K562 (cell line): ENCODE measurements at regions not wholly inside any gene's neighbourhood (a gene's known extent, or its start where the extent isn't known, plus 50 kb on each side); places are given as distances from the start of the nearest gene placed in this dataset.

Source experiments
- ATAC-seq: fragments of 200-7000 bp; cut with Tn5 transposase; 3 replicates; pipeline ENCODE4 v1.9.1; 2020; ENCODE audit warnings: moderate library complexity
- BruUV-seq: library from RNA; stranded (reverse); fragments of 400-500 nt; replicated peaks from 2 replicates; lab custom pipeline; 2021; lab: Mats Ljungman, UMichigan
- CTCF ChIA-PET: fragments of 300-600 bp; formaldehyde crosslinking; extraction: SDS; loops from one replicate; lab custom pipeline; 2021; ENCODE audit warnings: low intra/inter-chr PET ratio; lab: Yijun Ruan, JAX
- POLR2A ChIA-PET: fragments of 300-600, 350-650 bp; sonication (Branson Sonifier 250); formaldehyde crosslinking; extraction: SDS; loops from one replicate; lab custom pipeline; 2021; ENCODE audit warnings: antibody characterized with exemption, inconsistent platforms; lab: Yijun Ruan, JAX
- DNase-seq, 4 experiments: peaks; one replicate each; pipeline versions ENCODE4 v3.0.0 to v3.0.0-alpha.2; 2011 to 2018; ENCODE audit warnings: low spot score in 3 of 4, mixed read lengths in 3 of 4; ENCODE audit errors: extremely low read depth in 1 of 4
- FAIRE-seq: peaks from 2 replicates; lab custom pipeline; 2011; peaks lifted over from hg19 to GRCh38; lab: Jason Lieb, UNC
- H2AFZ ChIP-seq: 2 replicates; pipeline ENCODE4 v1.6.0; 2011; ENCODE audit warnings: low read depth, low read length, control low read depth, inconsistent platforms
- H3K27ac ChIP-seq: fragments of 200-600 bp; 3 replicates; pipeline ENCODE4 v1.8.0; 2011; ENCODE audit warnings: low read depth, mild to moderate bottlenecking, control low read depth, inconsistent platforms, low read length, moderate library complexity, mixed read lengths; ENCODE audit errors: extremely low read depth
- H3K27me3 ChIP-seq, 2 experiments: fragments of 300-600 bp in 1 of 2; 2 replicates in 1 of 2; 3 replicates in 1 of 2; pipeline versions ENCODE4 v1.6.0 to v1.8.0; 2011; ENCODE audit warnings: inconsistent platforms in 2 of 2, low read length in 2 of 2, mild to moderate bottlenecking in 1 of 2, mixed read lengths in 1 of 2, moderate library complexity in 1 of 2; ENCODE audit not compliant: control insufficient read depth in 2 of 2, insufficient read depth in 2 of 2
- H3K36me3 ChIP-seq: fragments of 300-600 bp; 3 replicates; pipeline ENCODE4 v1.8.0; 2011; ENCODE audit warnings: mild to moderate bottlenecking, low read length, inconsistent platforms; ENCODE audit not compliant: control insufficient read depth, insufficient read depth
- H3K4me1 ChIP-seq, 2 experiments: fragments of 200-600 bp in 1 of 2; replicated peaks in 1 of 2; 2 replicates in 1 of 2; 3 replicates in 1 of 2; pipeline versions ENCODE4 v1.5.1 to v1.8.0; 2011; ENCODE audit warnings: inconsistent platforms in 2 of 2, low read length in 2 of 2, mild to moderate bottlenecking in 1 of 2, mixed read lengths in 1 of 2, moderate library complexity in 1 of 2; ENCODE audit not compliant: control insufficient read depth in 2 of 2, insufficient read depth in 2 of 2
- H3K4me2 ChIP-seq: 2 replicates; pipeline ENCODE4 v1.6.1; 2011; ENCODE audit warnings: low read length, control low read depth, inconsistent platforms, mixed read lengths; ENCODE audit not compliant: insufficient read depth
- H3K4me3 ChIP-seq: fragments of 200-600 bp; sonication (generic), shearing (Covaris generic); 2 replicates; pipeline ENCODE4 v1.5.1; 2016; ENCODE audit warnings: control low read depth, inconsistent platforms
- H3K79me2 ChIP-seq: fragments of 200-600 bp; 3 replicates; pipeline ENCODE4 v1.8.0; 2011; ENCODE audit warnings: low read length, inconsistent platforms; ENCODE audit not compliant: control insufficient read depth, insufficient read depth
- H3K9ac ChIP-seq, 2 experiments: 2 replicates each; pipeline versions ENCODE4 v1.6.0 to v1.6.1; 2011; ENCODE audit warnings: low read depth in 2 of 2, low read length in 2 of 2, control low read depth in 1 of 2, inconsistent platforms in 1 of 2, mild to moderate bottlenecking in 1 of 2, mixed read lengths in 1 of 2; ENCODE audit not compliant: insufficient read depth in 1 of 2
- H3K9me1 ChIP-seq: one replicate; pipeline ENCODE4 v1.6.0; 2011; ENCODE audit warnings: inconsistent platforms, mild to moderate bottlenecking, low read length, moderate library complexity; ENCODE audit not compliant: control insufficient read depth, insufficient read depth
- H3K9me3 ChIP-seq: replicated peaks from 2 replicates; pipeline ENCODE4 v1.5.1; 2011; ENCODE audit warnings: low read depth, low read length, inconsistent platforms; ENCODE audit not compliant: control insufficient read depth, insufficient read depth
- H4K20me1 ChIP-seq: replicated peaks from 2 replicates; pipeline ENCODE4 v1.6.1; 2011; ENCODE audit warnings: low read length, inconsistent platforms, mixed read lengths; ENCODE audit not compliant: control insufficient read depth, insufficient read depth
- HLTF ChIP-seq: fragments of 450-650 bp; IDR thresholded peaks from 2 replicates; pipeline ENCODE4 v1.6.1; 2016
- MCM7 ChIP-seq, 2 experiments: fragments of 450-650 bp; IDR thresholded peaks; 2 replicates each; pipeline ENCODE4 v1.6.1; 2016 to 2018
- MEIS2 ChIP-seq: fragments of 450-650 bp; IDR thresholded peaks from 2 replicates; pipeline ENCODE4 v1.6.1; 2014; ENCODE audit warnings: mild to moderate bottlenecking; ENCODE audit not compliant: partially characterized antibody
- STAG1 ChIP-seq: sonication (generic); formaldehyde crosslinking; IDR thresholded peaks from 2 replicates; pipeline ENCODE4 v1.5.0; 2020; ENCODE audit warnings: missing genetic modification reagents, borderline replicate concordance
- THAP7 ChIP-seq: fragments of 250-450 bp; sonication (Bioruptor Pico); IDR thresholded peaks from 2 replicates; pipeline ENCODE4 v1.5.0; 2021
- ZBTB49 ChIP-seq: sonication (generic); formaldehyde crosslinking; IDR thresholded peaks from 2 replicates; pipeline ENCODE4 v1.8.0; 2022; ENCODE audit warnings: missing genetic modification reagents, mild to moderate bottlenecking, borderline replicate concordance
- WGBS: fragments of 100-300 bp; shearing (Covaris generic); methylation state at CpG from one replicate; pipeline ENCODE4 v1.1.6; 2016; ENCODE audit warnings: low coverage, mixed read lengths; ENCODE audit not compliant: insufficient coverage; ENCODE audit errors: missing lambda C conversion rate; 5-methylcytosine and 5-hydroxymethylcytosine counted together
- in situ Hi-C: fragments of 300-500 bp; cut with MboI; formaldehyde crosslinking; loops from 4 replicates; pipeline ENCODE4 v1.15.0; 2018; ENCODE audit warnings: inconsistent platforms, mixed read lengths
- intact Hi-C: fragments of 100-400 bp; cut with micrococcal nuclease; formaldehyde crosslinking; loops from 2 replicates; pipeline ENCODE4 v1.14.2; 2022

GRCh38 chr12:105468464-105468863 is 138.0 kb downstream of the C12orf75 start:
- 0% methylated on average over 1 of the region's 1 CpG for WGBS
- CTCF ChIA-PET = no interaction called here
- BruUV-seq = no TSS peak
- POLR2A ChIA-PET = interaction anchor here (0.6 kb wide), 1 partner anchor 18 kb away, joined by 3 read pairs; no protein-coding TSS in a partner anchor
- Histone ChIP-seq H3K27me3 (peaks cover 0 to 5% of the 10 kb centered on the region in 2 experiments; a peak in 1 of 5 replicates), H3K4me2 (no peak overlapping the region), H3K36me3 (no peaks in the 10 kb centered on the region), H3K79me2 (no peaks in the 10 kb centered on the region), H3K4me3 (no peak overlapping the region), H2AFZ (no peak overlapping the region), H3K9me1 (no peaks in the 10 kb centered on the region), H3K9ac (no peak overlapping the region), H4K20me1 (no peaks in the 10 kb centered on the region), H3K27ac (no peak overlapping the region), H3K4me1 (no peaks in the 10 kb centered on the region), H3K9me3 (no peaks in the 10 kb centered on the region)
- in situ Hi-C loops = no loop called here
- TF ChIP-seq MCM7 (IDR thresholded peaks at IDR 0.05) (no peak), STAG1 (CRISPR knock-in tag) (no peak), THAP7 (CRISPR knock-in tag) (no peak), HLTF (no peak), MEIS2 (no peak), ZBTB49 (CRISPR knock-in tag) (no peak)
- intact Hi-C loops = no loop called here
- DNase-seq = no peak
- no peak for ATAC-seq
- FAIRE-seq = no peak
